Prostate gland (tissue), 2 donors: ENCODE measurements at regions not wholly inside any gene's neighbourhood (a gene's known extent, or its start where the extent isn't known, plus 50 kb on each side); places are given as distances from the start of the nearest gene placed in this dataset.

Source experiments
- DNase-seq: peaks from one replicate; pipeline ENCODE4 v3.0.0-alpha.2; 2019; ENCODE audit warnings: low spot score
- H3K27ac ChIP-seq, 2 donors: fragments of 200-600 bp; sonication (generic); 2 replicates each; pipeline ENCODE4 v1.5.1; 2017 to 2019
- H3K27me3 ChIP-seq: fragments of 200-600 bp; sonication (generic); replicated peaks from 2 replicates; pipeline ENCODE4 v1.5.1; 2019; ENCODE audit not compliant: insufficient read depth
- H3K36me3 ChIP-seq, 2 donors: fragments of 200-600 bp; sonication (generic); 1 replicate in 1 of 2; 2 replicates in 1 of 2; pipeline versions ENCODE4 v1.5.1 to v1.8.1; 2017 to 2019
- H3K4me1 ChIP-seq: fragments of 200-600 bp; sonication (generic); replicated peaks from 2 replicates; pipeline ENCODE4 v1.5.1; 2019
- H3K4me3 ChIP-seq, 2 donors: fragments of 200-600 bp; sonication (generic); 2 replicates each; pipeline ENCODE4 v1.5.1; 2017 to 2019
- H3K9me3 ChIP-seq: fragments of 200-600 bp; sonication (generic); 2 replicates; pipeline ENCODE4 v1.5.1; 2017
- POLR2A ChIP-seq: fragments of 450-650 bp; IDR thresholded peaks from one replicate; pipeline ENCODE4 v1.6.1; 2016; ENCODE audit warnings: antibody characterized with exemption, mild to moderate bottlenecking
- POLR2AphosphoS5 ChIP-seq: sonication (generic); formaldehyde crosslinking; IDR thresholded peaks from one replicate; pipeline ENCODE4 v1.6.1; 2017; ENCODE audit warnings: antibody characterized with exemption
- WGBS: methylation state at CpG from one replicate; pipeline ENCODE4 v1.1.5; 2018; 5-methylcytosine and 5-hydroxymethylcytosine counted together
- intact Hi-C: fragments of 100-400 bp; cut with DNase I; formaldehyde crosslinking; loops from one replicate; pipeline ENCODE4 v1.14.2; 2022
- TF ChIP-seq, protein P1 (sequence below), 4 experiments: fragments of 200-600 bp in 2 of 4; fragments of 450-650 bp in 2 of 4; sonication (generic) in 2 of 4; IDR thresholded peaks; 1 replicate in 3 of 4; 2 replicates in 1 of 4; pipeline ENCODE4 v1.5.1; 2016 to 2019; ENCODE audit warnings: antibody characterized with exemption in 4 of 4, mild to moderate bottlenecking in 2 of 4, moderate library complexity in 2 of 4

DNA sequence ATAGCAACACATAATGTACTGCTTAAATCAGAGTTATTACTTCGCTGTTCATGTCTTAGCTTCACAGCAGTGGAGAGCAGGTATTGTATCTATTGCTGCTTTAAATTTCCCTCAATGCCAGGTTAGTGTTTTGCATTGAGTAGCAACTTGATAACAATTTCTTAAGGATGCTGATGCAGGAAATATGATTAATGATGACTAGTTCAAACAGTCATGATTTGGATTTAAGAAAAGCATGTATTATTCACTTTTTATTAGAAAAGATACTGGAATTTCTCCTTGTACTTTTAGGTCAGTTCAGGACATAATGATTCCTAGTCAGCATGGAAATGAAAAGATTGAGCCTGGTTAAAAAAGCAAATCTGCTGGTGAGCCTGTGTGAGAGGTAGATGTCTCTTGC, 67.2 kb upstream of the ARHGAP29 start:
- no peak overlapping the region for H3K4me3 ChIP-seq
- intact Hi-C loops = no loop called here
- H3K9me3 ChIP-seq = no peaks in the 10 kb centered on the region
- no peak overlapping the region for H3K27ac ChIP-seq
- no peak for TF ChIP-seq POLR2A
- TF ChIP-seq POLR2AphosphoS5 = no peak
- TF ChIP-seq, protein P1, sequence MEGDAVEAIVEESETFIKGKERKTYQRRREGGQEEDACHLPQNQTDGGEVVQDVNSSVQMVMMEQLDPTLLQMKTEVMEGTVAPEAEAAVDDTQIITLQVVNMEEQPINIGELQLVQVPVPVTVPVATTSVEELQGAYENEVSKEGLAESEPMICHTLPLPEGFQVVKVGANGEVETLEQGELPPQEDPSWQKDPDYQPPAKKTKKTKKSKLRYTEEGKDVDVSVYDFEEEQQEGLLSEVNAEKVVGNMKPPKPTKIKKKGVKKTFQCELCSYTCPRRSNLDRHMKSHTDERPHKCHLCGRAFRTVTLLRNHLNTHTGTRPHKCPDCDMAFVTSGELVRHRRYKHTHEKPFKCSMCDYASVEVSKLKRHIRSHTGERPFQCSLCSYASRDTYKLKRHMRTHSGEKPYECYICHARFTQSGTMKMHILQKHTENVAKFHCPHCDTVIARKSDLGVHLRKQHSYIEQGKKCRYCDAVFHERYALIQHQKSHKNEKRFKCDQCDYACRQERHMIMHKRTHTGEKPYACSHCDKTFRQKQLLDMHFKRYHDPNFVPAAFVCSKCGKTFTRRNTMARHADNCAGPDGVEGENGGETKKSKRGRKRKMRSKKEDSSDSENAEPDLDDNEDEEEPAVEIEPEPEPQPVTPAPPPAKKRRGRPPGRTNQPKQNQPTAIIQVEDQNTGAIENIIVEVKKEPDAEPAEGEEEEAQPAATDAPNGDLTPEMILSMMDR (IDR thresholded peaks at IDR 0.05) = no peak
- DNase-seq = no peak
- H3K4me1 ChIP-seq = no peaks in the 10 kb centered on the region
- WGBS = 100% methylated on average over 1 of the region's 1 CpG
- H3K27me3 ChIP-seq = no peaks in the 10 kb centered on the region
- H3K36me3 ChIP-seq = no peaks in the 10 kb centered on the region

DNA sequence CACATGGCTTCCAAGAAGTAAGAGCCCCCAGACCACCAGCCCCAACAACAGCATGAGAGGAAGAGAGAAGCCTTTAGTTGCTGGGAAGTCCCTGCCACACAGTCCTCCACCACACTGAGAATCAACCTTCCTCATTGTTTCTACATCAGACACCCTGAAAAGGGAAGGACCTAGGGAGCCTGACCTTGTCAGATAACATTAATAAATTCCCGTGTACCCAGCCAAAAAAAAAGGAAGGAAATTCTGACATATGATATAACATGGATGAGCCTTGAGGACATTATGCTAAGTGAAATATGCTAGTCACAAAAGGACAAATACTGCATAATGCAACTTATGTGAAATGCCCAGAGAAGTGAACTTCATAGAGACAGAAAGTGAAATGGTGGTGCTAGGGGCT, 65.6 kb upstream of the ARHGAP29 start:
- 54% methylated on average over 1 of the region's 1 CpG for WGBS
- TF ChIP-seq, protein P1 (IDR thresholded peaks at IDR 0.05) = no peak
- no peak for TF ChIP-seq POLR2AphosphoS5
- no peak for TF ChIP-seq POLR2A

DNA sequence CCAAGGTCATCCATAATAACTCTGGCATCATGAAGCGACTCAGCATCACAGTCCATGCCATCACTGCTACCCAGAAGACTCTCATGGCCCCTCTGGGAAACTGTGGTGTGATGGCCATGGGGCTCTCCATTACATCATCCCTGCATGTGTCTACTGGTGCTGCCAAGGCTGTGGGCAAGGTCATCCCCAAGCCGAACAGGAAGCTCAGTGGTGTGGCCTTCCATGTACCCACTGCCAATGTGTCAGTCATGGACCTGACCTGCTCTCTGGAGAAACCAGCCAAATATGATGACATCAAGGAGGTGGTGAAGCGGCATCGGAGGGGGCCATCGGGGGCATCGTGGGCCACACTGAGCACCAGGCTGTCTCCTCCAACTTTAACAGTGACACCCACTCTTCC, 65.1 kb upstream of the ARHGAP29 start:
- Histone ChIP-seq H3K27me3 (no peaks in the 10 kb centered on the region), H3K4me1 (no peaks in the 10 kb centered on the region), H3K27ac (no peak overlapping the region), H3K9me3 (no peaks in the 10 kb centered on the region), H3K4me3 (no peak overlapping the region), H3K36me3 (no peaks in the 10 kb centered on the region)
- DNase-seq = no peak
- TF ChIP-seq POLR2AphosphoS5 = no peak
- TF ChIP-seq, protein P1 (IDR thresholded peaks at IDR 0.05) = no peak
- no peak for TF ChIP-seq POLR2A
- 90% methylated on average over 6 of the region's 6 CpGs for WGBS
- intact Hi-C loops = no loop called here

More for the DNA sequence above, 65.6 kb upstream of the ARHGAP29 start:
- Histone ChIP-seq H3K4me3 (no peak overlapping the region), H3K27me3 (no peaks in the 10 kb centered on the region), H3K36me3 (no peaks in the 10 kb centered on the region), H3K4me1 (no peaks in the 10 kb centered on the region), H3K9me3 (no peaks in the 10 kb centered on the region), H3K27ac (no peak overlapping the region)
- DNase-seq = no peak
- intact Hi-C loops = no loop called here

DNA sequence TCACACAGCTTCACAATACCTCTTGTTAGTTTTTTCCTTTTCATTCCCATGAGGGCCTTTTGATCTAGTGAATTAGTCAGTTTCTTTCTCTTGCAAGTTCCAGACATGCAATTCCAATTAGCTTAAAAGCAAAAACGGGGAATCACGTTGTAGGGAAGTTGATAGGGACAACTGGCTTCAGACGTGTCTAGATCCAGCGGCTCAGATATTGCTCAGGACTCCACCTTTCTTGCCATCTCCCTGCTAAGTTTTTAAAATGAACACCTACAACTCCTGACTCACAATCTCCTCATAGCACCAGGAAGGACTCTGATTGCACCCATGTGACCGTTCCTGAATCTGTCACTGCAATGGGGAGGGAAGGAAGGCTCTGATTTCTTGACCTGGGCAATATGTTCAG, 63.8 kb upstream of the ARHGAP29 start:
- Histone ChIP-seq H3K27me3 (no peaks in the 10 kb centered on the region), H3K36me3 (no peaks in the 10 kb centered on the region), H3K27ac (no peak overlapping the region), H3K4me1 (no peaks in the 10 kb centered on the region), H3K4me3 (no peak overlapping the region), H3K9me3 (no peaks in the 10 kb centered on the region)
- TF ChIP-seq, protein P1 (IDR thresholded peaks at IDR 0.05) = no peak
- TF ChIP-seq POLR2AphosphoS5 (no peak), POLR2A (no peak)
- DNase-seq = no peak
- WGBS = 75% methylated on average over 5 of the region's 5 CpGs
- intact Hi-C loops = no loop called here

DNA sequence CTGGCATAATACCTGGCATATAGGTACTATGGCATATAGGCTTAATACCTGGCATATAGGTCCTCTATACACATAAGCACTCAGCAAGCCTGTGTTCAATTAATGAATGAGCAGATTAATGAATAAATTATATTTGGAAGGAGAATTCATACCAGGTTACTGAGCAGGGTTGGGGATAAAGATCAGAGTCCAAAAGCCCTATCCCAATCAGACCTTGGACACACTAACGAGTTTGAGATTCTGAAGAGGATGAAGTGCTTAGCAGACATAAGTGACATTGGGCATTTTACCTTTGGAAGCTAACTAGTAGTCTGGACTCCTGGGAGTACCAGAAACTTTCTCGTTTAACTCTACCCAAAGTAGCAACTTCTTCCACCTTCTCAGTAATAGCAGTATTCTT, 63.3 kb upstream of the ARHGAP29 start:
- Histone ChIP-seq H3K4me3 (no peak overlapping the region), H3K27me3 (no peaks in the 10 kb centered on the region), H3K36me3 (no peaks in the 10 kb centered on the region), H3K4me1 (no peaks in the 10 kb centered on the region), H3K27ac (no peak overlapping the region), H3K9me3 (no peaks in the 10 kb centered on the region)
- 94% methylated on average over 2 of the region's 2 CpGs for WGBS
- intact Hi-C loops = no loop called here
- TF ChIP-seq POLR2AphosphoS5 = no peak
- no peak for TF ChIP-seq POLR2A
- TF ChIP-seq, protein P1 (IDR thresholded peaks at IDR 0.05) = no peak
- no peak for DNase-seq
